HL-60 (cell line): ENCODE measurements at regions not wholly inside any gene's neighbourhood (a gene's known extent, or its start where the extent isn't known, plus 50 kb on each side); places are given as distances from the start of the nearest gene placed in this dataset.

Experiments
- DNase-seq, 2 experiments: peaks; one replicate each; pipeline ENCODE4 v3.0.0-alpha.2; 2010 to 2020; ENCODE audit warnings: low read depth in 1 of 2, low spot score in 1 of 2
- H3K27ac ChIP-seq: fragments of 250-450 bp; sonication (Bioruptor Pico); replicated peaks from 2 replicates; pipeline ENCODE4 v1.5.1; 2020; ENCODE audit warnings: mild to moderate bottlenecking, moderate library complexity
- H3K27me3 ChIP-seq: fragments of 250-450 bp; sonication (Bioruptor Pico); 2 replicates; pipeline ENCODE4 v1.5.1; 2021; ENCODE audit warnings: mild to moderate bottlenecking, moderate library complexity; ENCODE audit not compliant: insufficient read depth, poor library complexity, severe bottlenecking
- H3K4me3 ChIP-seq: replicated peaks from 2 replicates; pipeline ENCODE4 v1.5.1; 2011; ENCODE audit warnings: mild to moderate bottlenecking, control low read depth, low read length; ENCODE audit not compliant: insufficient read depth
- CTCF ChIP-seq: IDR thresholded peaks from one replicate; pipeline ENCODE4 v1.5.1; 2011; ENCODE audit warnings: low read length, control low read depth, inconsistent platforms; ENCODE audit not compliant: insufficient read depth
- GABPA ChIP-seq: IDR thresholded peaks from 2 replicates; pipeline ENCODE4 v1.6.1; 2012; ENCODE audit warnings: low read depth
- POLR2AphosphoS5 ChIP-seq: IDR thresholded peaks from 2 replicates; pipeline ENCODE4 v1.6.1; 2012; ENCODE audit warnings: low read depth
- REST ChIP-seq: IDR thresholded peaks from 2 replicates; pipeline ENCODE4 v1.6.1; 2012; ENCODE audit warnings: low read depth; ENCODE audit not compliant: insufficient replicate concordance
- SPI1 ChIP-seq: IDR thresholded peaks from 2 replicates; pipeline ENCODE4 v1.6.1; 2012; ENCODE audit warnings: low read depth, mild to moderate bottlenecking, borderline replicate concordance

- Histone ChIP-seq H3K4me3 (no peak overlapping the region), H3K27ac (no peak overlapping the region), H3K27me3 (no peaks in the 10 kb centered on the region)
- no peak for DNase-seq
- TF ChIP-seq REST, result no peak
- TF ChIP-seq GABPA, result no peak
- TF ChIP-seq SPI1, result no peak
- TF ChIP-seq CTCF, result no peak
- TF ChIP-seq POLR2AphosphoS5, result no peak
These were observed 324.5 kb downstream of the NPHP4 start for GRCh38 chr1:5667513-5668325.

- TF ChIP-seq REST, result no peak
- TF ChIP-seq CTCF, result no peak
- no peak for TF ChIP-seq GABPA
- no peak for TF ChIP-seq SPI1
- TF ChIP-seq POLR2AphosphoS5, result no peak
- Histone ChIP-seq H3K27ac (no peak overlapping the region), H3K4me3 (no peak overlapping the region), H3K27me3 (no peaks in the 10 kb centered on the region)
- DNase-seq, result no peak
These were observed 327.0 kb downstream of the NPHP4 start for GRCh38 chr1:5664906-5665875.

GRCh38 chr1:5664081-5664768 is 328.0 kb downstream of the NPHP4 start:
- DNase-seq, result no peak
- Histone ChIP-seq H3K27ac (no peak overlapping the region), H3K27me3 (no peaks in the 10 kb centered on the region), H3K4me3 (no peak overlapping the region)
- TF ChIP-seq GABPA, result no peak
- no peak for TF ChIP-seq SPI1
